GM19023 (cell line): ENCODE measurements at regions not wholly inside any gene's neighbourhood (a gene's known extent, or its start where the extent isn't known, plus 50 kb on each side); places are given as distances from the start of the nearest gene placed in this dataset.
"Not testable (repeated sequence)": the region's sequence is repeated elsewhere in the genome, so short reads cannot be mapped to it uniquely, and the experiment has no call there.

Source experiments
- ATAC-seq: cut with Tn5 transposase; IDR thresholded peaks from one replicate; pipeline ENCODE4 v1.9.1; 2021; ENCODE audit warnings: mild to moderate bottlenecking, moderate library complexity; ENCODE audit not compliant: unreplicated experiment

DNA sequence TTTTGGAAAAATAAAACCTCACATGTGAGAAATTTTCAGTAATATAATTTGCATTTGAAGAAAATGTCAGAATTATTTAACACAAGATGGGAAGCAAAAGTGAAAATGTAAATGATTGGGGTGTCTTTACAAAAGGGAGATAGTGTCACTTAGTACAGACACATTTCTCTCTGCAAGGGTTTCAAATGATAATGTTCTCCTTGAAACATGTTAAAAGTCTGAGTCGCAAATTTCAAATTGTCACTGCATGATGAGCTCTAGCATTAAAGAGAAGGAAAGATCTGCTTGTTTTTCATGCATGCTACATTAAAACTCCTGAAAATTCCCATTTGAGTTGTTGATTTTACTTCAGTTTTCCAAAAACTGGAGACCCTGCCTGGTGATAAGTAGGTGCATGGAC lies 122.0 kb upstream of the LDB2 start:
- no peak for ATAC-seq

DNA sequence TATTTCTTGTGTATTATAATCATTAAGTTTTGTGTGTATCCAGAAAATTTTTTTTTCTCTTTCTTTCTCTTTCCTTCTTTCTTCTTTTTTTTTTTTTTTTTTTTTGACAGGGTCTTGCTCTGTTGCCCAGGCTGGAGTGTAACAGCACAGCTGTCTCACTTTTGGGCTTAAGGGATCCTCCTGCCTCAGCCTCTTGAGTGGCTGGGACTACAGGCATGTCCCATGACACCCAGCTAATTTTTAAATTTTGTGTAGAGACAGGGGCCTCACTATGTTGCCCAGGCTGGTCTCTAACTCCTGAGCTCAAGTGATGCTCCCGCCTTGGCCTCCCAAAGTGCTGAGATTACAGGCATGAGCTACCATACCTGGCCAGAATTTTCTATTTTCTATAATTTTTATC lies 120.2 kb upstream of the LDB2 start:
- ATAC-seq = not testable (repeated sequence)

DNA sequence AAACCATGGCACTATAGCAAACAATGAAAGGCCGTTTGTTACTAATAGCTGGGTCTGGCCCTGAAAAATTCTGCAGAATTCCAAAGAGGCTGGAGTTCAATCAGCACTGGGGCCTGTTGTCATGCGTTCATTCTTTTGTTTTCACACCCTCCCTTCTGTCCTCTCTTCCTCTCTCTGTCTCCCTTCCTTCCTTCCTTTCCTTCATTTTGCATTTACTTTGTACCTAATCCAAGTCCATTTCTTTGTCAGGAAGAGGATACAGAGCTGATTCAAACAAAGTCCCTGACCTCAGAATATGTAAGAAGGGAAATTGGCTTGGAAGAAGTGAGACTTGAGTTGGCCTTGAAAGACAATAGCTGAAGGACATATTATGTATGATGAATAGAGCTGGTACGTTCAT lies 119.6 kb upstream of the LDB2 start:
- ATAC-seq = no peak

DNA sequence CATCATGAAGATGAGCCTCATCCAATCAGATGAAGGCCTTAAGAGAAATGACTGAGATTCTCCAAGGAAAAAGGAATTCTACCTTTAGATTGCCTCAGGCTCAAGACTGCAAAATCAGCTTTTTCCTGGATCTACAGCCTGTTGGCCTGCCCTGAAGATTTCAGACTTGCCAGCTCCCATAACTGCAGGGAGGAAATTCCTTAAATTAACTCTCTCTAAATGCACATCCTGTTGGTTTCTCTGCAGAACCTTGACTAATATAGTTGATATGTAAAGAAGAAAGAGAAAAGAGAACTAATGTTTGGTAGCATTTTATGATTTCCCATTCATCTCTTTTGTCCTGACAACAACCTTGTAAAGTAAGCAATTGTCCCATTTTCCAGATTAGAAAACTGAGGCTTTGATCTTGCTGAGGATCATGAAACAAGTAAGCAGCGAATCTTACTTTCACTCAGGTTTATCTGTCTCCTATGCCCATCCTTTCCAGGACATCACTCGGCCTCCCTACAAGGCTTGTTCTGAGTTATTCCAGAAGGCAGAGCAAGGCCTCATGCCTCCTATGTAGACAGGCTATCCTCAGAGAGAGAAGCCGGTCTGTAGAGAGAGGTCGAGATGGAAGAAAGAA lies 115.0 kb upstream of the LDB2 start:
- ATAC-seq = no peak

DNA sequence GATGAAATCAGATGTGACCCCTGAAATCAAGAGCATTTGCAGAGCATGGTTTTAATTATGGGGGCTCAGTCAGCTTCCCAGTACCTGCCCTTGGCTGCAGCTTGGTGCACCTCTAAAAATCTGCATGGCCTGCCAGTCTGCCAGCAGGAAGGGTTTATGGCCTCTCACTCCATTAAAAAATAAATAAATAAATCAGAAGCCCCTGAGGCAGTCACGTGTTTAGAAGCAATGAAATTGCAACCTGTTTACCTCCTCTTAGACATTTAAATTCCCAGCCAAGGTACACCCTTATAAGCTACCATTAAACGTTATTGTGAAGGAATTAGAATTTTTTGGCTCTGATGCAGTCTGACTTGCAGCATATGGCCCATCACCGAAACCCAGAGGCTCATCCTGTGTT lies 114.0 kb upstream of the LDB2 start:
- ATAC-seq = no peak

DNA sequence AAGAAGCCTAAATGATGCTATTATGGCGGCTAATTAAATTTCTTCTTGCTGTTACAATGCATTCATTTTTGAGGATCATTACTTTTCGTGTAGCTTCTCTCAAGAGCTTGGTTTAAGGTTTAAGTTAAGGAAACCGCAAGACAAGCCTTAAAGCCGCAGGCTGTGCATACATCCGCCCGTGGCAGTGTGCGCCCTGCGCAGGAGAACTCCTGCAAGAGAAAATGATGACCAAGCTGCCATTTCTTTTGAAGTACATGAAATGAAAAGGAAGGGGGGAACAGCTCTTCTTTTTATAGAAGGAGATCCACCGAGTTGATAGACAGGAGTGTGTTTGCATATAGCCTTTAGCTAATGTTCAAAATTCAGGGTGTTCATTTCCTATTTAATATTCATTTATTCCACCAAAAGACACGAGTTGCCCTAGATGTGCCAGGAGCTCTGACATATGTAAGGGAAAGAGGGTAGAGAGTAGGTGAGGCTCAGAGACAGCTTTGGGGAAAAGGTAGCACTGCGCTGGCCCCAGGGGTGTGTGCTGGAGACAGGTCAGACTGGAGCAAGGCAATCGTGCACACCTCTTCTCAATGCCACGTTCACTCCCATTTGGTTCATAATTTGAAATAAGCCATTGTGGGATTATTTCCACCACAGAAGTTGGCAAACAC lies 112.1 kb upstream of the LDB2 start:
- ATAC-seq = no peak

DNA sequence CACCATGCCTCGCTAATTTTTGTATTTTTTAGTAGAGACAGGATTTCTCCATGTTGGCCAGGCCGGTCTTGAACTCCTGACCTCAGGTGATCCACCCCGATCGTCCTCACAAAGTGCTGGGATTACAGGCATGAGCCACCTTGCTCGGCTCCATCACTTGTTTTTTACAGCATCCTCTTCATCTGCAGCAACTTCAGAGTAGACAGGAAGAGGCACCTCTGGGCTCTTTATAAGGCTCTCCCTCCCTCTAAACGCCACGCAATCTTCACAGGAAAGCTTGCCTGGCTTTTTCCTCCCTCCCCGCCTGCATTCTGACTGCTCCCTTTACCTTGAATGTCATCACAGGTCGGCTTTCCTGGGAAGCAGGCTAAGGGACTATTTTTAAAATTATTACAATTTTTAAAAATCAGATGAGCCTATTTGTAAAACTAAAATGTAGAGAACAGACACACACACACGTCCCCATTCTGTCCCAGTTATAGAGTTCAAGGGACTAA lies 111.5 kb upstream of the LDB2 start:
- ATAC-seq = no peak

DNA sequence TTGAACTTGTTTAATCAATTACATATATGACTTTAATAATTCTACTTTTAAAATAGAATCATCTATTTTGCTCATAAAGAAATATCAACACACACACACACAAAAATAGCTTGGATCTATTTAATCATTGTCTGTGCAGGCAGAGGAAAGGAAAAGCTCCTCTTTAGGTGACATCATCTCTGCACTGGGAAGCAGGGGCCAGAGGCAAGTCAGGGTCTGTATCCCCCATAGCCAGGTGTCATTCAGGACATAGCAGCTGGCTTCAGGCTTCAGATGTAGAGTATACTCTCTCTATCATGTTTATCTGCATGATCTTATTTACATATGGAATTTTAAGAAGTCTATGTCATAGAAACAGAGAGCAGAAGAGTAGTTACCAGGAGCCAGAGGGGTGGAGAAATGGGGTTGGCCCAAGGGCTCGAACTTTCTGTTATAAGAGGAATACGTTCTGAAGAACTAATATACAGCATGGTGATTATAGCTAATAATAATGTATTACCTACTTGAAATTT lies 110.4 kb upstream of the LDB2 start:
- ATAC-seq = no peak

DNA sequence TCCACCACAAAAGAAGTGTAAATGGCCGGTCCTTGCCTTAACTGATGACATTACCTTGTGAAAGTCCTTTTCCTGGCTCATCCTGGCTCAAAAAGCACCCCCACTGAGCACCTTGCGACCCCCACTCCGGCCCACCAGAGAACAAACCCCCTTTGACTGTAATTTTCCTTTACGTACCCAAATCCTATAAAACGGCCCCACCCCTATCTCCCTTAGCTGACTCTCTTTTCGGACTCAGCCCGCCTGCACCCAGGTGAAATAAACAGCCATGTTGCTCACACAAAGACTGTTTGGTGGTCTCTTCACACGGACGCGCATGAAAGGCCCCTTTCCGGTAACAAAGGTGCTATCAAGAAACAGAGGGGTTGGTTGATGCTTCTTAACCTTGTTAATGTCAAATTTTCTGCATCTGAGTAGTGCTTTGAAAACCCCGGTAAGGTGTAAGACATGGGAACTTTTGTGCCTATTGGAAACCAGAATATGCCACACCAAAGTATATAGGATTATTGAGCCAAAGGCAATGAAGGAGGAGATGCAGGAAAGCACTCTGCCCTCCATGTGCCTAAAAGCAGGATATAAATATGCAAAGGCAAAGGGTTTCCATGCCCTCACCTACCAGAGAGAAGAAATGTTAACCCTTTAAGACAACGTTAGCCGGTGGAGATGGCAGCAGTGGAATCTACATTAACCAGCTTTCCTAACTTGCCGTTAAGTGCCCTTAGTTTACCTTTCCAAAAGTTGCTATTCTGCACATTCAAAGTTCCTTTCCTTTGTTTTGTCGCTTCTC lies 105.4 kb upstream of the LDB2 start:
- ATAC-seq = not testable (repeated sequence)

DNA sequence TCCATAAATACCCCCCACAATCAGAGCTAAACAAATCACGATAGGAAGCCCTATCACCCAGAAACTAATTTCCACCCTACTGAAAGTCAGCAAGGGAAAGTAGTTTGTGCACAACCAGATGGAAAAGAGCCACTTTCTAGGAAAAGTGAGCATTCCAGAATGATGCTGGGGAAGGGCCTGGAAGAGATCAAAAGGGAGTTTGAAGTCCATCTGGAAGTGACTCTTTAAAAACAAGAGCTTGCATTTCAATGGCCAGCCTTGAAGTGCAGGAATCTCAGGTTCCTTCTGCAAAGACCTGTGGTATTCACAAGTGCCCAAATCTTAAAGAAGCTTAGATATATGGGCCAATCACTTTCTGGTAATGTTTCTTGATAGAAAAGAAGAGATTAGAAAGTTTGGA lies 97.0 kb upstream of the LDB2 start:
- ATAC-seq = no peak

DNA sequence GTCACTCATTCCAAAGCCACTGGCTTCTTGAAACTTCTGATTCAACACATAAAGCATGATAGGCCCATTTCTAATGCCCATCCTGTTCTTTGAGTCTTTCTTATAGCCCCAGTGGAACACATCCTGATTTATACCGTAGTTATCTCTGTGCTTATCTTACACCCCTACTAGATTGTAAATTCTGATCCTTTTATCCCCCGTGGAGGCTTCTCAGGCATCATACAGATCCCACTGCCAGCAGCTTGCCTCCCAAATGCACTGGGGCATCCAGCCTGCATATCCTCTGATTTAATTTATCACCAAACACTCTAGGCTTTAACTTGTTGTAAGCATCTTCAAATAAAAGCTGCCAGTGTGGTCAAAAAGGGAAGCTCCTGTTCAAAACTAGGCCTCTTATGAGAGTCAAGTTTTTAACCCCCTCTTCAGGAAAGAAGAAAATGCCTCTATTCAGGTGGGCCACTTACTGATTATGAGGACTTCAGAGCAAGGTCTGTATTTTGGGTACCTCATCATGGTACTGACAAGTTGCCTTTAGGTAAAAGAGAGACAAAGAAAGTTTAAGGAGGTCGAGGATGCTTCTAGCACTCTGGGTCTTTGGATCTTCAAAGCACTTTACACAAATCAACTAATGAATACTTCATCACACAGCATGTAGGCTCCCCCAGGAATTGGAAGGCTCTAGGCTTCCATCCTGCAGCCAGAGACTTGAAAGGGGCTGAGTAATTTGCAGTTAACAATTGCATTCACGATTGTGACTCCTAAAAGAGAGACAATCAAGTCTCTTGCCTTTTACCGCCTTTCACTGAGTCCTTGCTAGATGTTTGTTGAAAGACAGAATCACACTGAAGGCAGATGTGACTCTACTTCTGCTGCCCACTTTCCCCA lies 95.8 kb upstream of the LDB2 start:
- no peak for ATAC-seq

DNA sequence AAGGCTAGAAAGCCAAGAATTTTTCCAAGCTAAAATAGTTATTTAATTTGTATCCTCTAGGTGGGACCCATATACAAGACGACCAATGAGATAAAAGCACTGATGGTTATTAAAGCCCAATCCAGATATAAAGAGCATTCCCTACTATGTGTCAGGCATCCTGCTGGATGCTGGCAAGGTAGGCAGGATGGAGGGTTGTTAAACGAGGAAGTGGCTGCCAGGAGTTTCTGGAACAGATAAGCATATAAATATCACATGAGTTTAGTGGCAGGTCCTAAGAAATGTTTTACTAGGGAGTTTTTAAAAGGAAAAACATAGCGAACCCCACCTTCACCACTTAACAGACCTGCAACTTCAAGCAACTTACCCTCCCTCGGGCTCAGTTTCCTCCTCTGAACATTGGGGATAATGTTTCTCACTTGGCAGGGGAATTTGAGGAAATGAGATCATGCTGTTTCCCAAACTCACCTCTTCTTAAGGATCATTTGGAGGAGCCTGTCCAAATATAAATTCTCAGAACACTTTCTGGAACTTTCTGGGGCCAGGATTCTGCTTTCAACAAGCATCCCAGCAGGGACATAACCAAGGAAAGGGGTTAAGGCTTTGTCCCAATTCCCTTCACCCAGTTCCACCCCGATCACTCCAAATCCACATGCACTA lies 94.3 kb upstream of the LDB2 start:
- ATAC-seq = no peak

DNA sequence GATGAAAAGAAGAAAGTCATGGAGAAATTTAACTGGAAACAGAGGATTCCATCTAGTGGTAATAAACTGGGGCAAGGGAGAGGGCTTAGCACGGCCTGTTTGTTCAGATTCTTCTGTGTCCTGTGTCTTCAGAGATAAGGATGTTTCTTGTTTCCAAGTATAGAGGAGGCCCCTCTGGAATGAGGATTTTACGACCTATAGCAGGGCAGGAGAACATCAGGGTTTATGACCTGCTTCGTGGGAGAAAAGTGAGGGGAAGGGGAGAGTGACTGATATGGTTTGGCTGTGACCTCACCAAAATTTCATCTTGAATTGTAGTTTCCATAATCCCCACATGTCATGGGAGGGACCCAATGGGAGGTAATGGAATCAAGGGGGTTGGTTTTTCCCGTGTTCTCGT lies 93.0 kb upstream of the LDB2 start:
- ATAC-seq = no peak

DNA sequence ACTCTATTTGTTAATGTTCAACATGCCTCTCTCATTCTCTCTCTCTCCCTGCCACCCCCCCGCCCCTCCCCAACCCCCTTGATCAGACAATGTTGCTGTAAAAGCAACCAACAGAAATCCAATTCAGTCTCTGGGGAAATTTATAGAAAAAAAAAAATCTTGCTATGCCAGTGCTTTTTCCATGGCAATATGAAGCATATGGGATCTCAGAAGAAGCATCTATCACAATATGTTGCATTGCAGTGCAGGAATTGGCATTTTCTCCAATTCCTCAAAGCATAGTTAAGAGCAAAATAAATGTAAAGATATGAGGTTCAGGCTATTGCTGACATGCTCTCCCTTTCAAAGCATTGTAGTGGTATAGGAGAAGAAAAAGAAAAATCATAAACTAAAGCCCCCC lies 90.9 kb upstream of the LDB2 start:
- no peak for ATAC-seq

DNA sequence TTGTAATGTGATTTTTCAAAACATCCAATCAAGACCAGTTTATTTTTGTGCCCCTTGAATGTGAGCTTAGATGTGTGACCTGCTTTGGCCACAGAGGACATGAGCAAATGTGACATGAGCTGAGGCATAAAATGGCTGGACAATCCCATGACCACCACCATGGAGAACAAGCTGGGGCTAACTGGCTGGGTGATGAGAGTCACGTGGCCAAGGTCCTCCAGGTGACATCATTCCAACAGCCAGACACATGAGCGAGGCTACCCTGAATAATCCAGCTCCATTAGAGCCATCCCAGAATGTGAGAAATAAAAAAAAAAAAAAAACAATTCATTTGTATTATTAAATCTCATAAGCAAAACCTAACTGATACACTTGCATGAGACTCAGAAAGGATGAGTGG lies 90.4 kb upstream of the LDB2 start:
- no peak for ATAC-seq

DNA sequence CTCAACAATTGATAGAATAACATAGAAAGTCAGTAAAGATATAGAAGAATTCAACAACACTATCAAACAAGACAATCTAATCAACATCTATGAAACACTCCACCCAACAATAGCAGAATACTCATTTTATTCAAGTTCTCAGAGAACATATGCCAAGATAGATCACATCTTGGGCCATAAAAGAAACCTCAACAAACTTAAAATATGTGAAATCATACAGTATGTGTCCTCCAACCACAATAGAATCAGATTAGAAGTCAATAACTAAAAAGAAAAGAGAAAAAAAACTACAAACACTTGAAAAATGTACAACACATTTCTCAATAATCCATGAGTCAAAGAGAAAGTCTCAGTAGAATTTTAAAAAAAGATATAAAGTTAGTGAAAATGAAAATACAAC lies 78.6 kb upstream of the LDB2 start:
- ATAC-seq = no peak

DNA sequence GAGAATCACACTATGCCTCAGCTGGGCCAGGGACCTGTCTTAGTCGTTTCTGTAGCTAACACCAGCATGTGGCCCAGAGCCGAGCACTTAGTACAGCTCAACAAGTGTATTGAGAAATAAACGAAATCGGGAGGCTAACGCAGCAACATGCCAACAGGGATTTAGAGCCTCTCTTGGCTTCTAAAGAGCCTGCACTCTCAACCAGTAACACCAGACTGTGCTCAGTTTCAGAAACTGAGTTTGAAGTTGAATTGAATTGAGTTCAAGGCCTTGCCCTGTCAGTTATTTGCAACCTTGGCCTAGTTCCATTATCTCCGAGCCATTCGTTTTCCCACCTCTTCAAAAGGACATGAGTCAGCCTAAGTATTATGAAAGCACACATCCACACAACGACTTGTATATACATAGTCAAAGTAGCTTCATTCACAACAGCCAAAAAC lies 71.3 kb upstream of the LDB2 start:
- ATAC-seq = no peak

DNA sequence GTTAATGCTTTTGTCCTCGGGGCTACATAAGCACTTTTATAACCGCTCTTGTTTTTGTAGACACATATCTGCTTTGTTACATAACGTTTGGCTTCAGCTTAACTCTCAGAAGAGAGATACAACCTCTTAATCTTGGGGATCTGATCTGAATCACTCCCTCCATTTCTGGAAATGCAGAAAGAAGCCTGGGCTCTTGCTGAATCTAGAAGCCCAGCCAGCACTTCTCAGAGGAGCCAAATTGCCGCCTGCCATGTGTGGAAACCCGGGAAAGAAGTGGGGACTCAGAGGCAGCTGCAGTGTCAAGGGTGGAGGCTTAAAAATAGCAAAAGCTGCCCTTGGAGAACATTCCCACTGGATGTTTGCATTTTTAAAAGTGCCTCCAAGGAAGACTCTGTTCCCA lies 69.3 kb upstream of the LDB2 start:
- ATAC-seq = no peak

DNA sequence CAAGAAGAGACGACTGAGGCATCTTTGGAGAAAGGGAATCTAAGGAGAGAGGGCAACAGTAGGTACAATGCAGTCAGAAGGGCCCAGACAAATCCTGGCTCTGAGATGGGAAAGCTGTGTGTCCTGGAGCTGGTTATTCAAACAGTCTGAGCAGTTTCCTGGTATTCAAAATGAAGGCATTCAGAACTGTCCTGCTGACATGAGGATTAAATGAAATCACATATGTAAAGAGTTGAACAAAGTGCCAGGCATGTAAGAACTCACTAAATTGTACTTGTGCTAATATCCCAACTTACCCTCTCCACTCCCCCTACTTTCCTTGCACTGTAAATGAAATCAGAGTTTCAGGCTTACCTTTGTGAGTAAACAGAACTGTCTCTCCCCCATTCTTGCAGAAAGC lies 60.9 kb upstream of the LDB2 start:
- no peak for ATAC-seq

DNA sequence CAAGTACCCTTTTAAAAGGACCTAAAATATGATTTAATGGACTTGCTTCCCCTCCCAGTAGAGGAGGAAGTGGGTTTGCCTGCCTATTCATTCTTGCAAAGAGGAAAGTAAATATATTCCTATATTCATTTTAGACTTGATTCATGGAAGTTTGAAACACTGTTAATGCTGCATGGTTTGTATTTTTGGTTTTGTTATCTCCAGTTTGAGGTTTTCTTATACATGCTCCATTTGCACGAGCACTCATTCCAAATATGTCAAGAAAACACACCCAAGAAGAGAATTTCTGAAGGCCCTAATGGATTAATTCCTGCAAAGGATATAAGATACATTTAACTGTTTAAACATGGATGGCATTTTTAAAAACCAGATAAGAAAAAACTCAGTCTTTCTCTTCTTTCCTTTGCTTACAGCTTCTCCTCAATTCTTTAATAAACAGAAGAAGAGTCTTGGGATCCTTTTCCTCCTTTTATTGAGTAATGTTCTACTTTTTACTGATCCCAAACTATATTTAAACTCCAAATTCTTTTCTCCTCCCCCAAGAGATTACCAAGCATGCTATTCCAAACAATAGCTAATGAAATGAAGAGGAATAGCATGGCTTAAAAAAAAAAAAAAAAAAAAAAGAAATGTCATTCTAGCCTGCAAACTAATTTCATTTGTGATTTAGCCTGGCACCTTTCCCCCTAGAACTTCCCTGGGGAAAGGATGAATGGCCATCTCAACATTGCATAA lies 54.6 kb upstream of the LDB2 start:
- no peak for ATAC-seq
